HEK293 (cell line): ENCODE measurements at regions not wholly inside any gene's neighbourhood (a gene's known extent, or its start where the extent isn't known, plus 50 kb on each side); places are given as distances from the start of the nearest gene placed in this dataset.
"Not testable (repeated sequence)": the region's sequence is repeated elsewhere in the genome, so short reads cannot be mapped to it uniquely, and the experiment has no call there.

Experiments used
- ZBTB8A ChIP-seq: fragments of 450-650 bp; formaldehyde crosslinking; IDR thresholded peaks from 2 replicates; pipeline ENCODE4 v1.5.1; 2016; ENCODE audit warnings: missing biosample characterization, missing genetic modification characterization
- ZFP41 ChIP-seq: fragments of 450-650 bp; formaldehyde crosslinking; IDR thresholded peaks from 2 replicates; pipeline ENCODE4 v1.5.1; 2016; ENCODE audit warnings: missing biosample characterization, missing genetic modification characterization, borderline replicate concordance
- ZNF121 ChIP-seq: fragments of 450-650 bp; formaldehyde crosslinking; IDR thresholded peaks from 2 replicates; pipeline ENCODE4 v1.5.1; 2016; ENCODE audit warnings: missing biosample characterization, missing genetic modification characterization
- ZNF175 ChIP-seq: fragments of 450-650 bp; formaldehyde crosslinking; IDR thresholded peaks from 2 replicates; pipeline ENCODE4 v1.5.1; 2016; ENCODE audit warnings: missing biosample characterization, missing genetic modification characterization
- TF ChIP-seq, protein P1 (sequence below): fragments of 450-650 bp; formaldehyde crosslinking; IDR thresholded peaks from 2 replicates; pipeline ENCODE4 v1.5.1; 2016; ENCODE audit warnings: missing biosample characterization, missing genetic modification characterization
- TF ChIP-seq, protein P2 (sequence below): fragments of 450-650 bp; formaldehyde crosslinking; IDR thresholded peaks from 2 replicates; pipeline ENCODE4 v1.5.1; 2016; ENCODE audit warnings: missing biosample characterization, missing genetic modification characterization

DNA sequence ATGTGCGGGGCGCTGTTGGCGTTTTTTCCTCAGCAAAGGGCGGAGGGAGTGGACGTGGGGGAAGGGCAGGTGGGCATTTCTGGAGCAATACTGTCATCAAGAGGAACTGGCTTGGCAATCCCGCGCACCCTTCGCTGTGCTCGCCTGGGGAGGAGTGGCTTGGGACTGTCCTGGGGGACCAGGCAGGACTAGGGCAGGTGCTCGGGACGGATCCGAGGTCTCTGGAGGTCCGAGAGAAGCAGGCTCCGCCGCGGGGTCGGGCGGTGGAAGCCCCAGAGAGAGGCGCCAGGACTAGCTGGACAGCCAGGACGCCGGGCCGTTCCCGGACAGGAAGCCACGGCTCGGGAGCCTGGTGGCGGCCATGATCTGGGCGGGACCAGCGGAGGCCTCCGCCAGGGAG lies 282.5 kb upstream of the AGTR2 start:
- TF ChIP-seq ZFP41; ZNF175 (tag by site-specific recombination); ZBTB8A (tag by site-specific recombination); ZNF121 (tag by site-specific recombination): not testable (repeated sequence)
- TF ChIP-seq, protein P1, sequence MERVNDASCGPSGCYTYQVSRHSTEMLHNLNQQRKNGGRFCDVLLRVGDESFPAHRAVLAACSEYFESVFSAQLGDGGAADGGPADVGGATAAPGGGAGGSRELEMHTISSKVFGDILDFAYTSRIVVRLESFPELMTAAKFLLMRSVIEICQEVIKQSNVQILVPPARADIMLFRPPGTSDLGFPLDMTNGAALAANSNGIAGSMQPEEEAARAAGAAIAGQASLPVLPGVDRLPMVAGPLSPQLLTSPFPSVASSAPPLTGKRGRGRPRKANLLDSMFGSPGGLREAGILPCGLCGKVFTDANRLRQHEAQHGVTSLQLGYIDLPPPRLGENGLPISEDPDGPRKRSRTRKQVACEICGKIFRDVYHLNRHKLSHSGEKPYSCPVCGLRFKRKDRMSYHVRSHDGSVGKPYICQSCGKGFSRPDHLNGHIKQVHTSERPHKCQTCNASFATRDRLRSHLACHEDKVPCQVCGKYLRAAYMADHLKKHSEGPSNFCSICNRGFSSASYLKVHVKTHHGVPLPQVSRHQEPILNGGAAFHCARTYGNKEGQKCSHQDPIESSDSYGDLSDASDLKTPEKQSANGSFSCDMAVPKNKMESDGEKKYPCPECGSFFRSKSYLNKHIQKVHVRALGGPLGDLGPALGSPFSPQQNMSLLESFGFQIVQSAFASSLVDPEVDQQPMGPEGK, result not testable (repeated sequence)
- TF ChIP-seq, protein P2, sequence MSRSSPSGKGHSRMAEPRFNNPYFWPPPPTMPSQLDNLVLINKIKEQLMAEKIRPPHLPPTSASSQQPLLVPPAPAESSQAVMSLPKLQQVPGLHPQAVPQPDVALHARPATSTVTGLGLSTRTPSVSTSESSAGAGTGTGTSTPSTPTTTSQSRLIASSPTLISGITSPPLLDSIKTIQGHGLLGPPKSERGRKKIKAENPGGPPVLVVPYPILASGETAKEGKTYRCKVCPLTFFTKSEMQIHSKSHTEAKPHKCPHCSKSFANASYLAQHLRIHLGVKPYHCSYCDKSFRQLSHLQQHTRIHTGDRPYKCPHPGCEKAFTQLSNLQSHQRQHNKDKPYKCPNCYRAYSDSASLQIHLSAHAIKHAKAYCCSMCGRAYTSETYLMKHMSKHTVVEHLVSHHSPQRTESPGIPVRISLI, result not testable (repeated sequence)
